ENCODE measurements at regions not wholly inside any gene's neighbourhood (a gene's known extent, or its start where the extent isn't known, plus 50 kb on each side); places are given as distances from the start of the nearest gene placed in this dataset.

DNA sequence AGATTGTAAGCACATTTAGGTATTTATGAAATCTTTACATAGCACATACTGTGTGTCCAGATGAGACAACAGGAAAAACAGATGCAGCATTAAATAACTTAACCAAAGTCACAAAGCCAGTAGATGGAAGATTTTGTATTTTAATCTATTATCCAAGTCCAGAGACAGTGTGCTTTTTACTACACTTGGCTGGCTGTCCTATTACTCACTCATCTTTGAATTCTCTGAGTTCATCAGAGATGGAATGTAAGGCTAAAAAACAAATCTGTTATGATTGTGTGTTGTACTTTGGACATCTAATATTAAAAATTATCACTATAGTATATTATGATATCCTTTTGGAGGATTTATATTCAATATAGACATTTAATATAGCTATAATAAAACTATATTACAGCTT, 1189.4 kb downstream of the DSC3 start:
- TF ChIP-seq, protein P1, sequence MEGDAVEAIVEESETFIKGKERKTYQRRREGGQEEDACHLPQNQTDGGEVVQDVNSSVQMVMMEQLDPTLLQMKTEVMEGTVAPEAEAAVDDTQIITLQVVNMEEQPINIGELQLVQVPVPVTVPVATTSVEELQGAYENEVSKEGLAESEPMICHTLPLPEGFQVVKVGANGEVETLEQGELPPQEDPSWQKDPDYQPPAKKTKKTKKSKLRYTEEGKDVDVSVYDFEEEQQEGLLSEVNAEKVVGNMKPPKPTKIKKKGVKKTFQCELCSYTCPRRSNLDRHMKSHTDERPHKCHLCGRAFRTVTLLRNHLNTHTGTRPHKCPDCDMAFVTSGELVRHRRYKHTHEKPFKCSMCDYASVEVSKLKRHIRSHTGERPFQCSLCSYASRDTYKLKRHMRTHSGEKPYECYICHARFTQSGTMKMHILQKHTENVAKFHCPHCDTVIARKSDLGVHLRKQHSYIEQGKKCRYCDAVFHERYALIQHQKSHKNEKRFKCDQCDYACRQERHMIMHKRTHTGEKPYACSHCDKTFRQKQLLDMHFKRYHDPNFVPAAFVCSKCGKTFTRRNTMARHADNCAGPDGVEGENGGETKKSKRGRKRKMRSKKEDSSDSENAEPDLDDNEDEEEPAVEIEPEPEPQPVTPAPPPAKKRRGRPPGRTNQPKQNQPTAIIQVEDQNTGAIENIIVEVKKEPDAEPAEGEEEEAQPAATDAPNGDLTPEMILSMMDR (conservative IDR thresholded peaks at IDR 0.05): no peak
- H3K9me3 Mint-ChIP-seq: peaks cover 0 to 1% of the 10 kb centered on the region in 2 experiments; a peak in 2 of 5 replicates

More for the DNA sequence above, 1189.4 kb downstream of the DSC3 start:
- H3K36me3 Mint-ChIP-seq (ENCODE audit: insufficient read depth in 1 of 3, low read depth in 3 of 3): no peaks in the 10 kb centered on the region; a peak in 1 of 7 replicates
- no peaks in the 10 kb centered on the region for H3K9me3 ChIP-seq (ENCODE audit: control insufficient read depth, low read depth, low read length)
- H3K23ac ChIP-seq (ENCODE audit: insufficient read length, low read depth, low read length): no peak overlapping the region
- H2BK15ac ChIP-seq (ENCODE audit: low read depth, low read length): no peak overlapping the region
- no peak overlapping the region for H2BK5ac ChIP-seq (ENCODE audit: insufficient read length, low read length)
- no peak overlapping the region for H3K4me3 Mint-ChIP-seq
- no peak overlapping the region for H3K18ac ChIP-seq (ENCODE audit: insufficient read length, low read depth, low read length)
- H4K5ac ChIP-seq (ENCODE audit: insufficient read length, low read depth, low read length): no peak overlapping the region
- no peak overlapping the region for H3T11ph ChIP-seq (ENCODE audit: low read length)
- H4K8ac ChIP-seq (replicated peaks; ENCODE audit: insufficient read length, low read depth, low read length): no peak overlapping the region
- no peaks in the 10 kb centered on the region for H3K4me1 ChIP-seq (ENCODE audit: insufficient read depth, low read length)
- no peak overlapping the region for H2BK12ac ChIP-seq (ENCODE audit: insufficient read length, low read depth, low read length)
- no peaks in the 10 kb centered on the region for H3K79me1 ChIP-seq (ENCODE audit: insufficient read depth, low read depth, low read length, poor library complexity, severe bottlenecking)
- H3K27me3 ChIP-seq (ENCODE audit: insufficient read depth, low read length): no peaks in the 10 kb centered on the region
- H3K4ac ChIP-seq (ENCODE audit: low read depth, low read length): no peak overlapping the region
- H3K27me3 Mint-ChIP-seq (ENCODE audit: low read depth): no peaks in the 10 kb centered on the region
- H3K56ac ChIP-seq (ENCODE audit: insufficient read length, low read depth, low read length): no peak overlapping the region
- H3K4me1 Mint-ChIP-seq: peaks cover 16 to 17% of the 10 kb centered on the region in 2 experiments
- H4K20me1 ChIP-seq (ENCODE audit: control insufficient read depth, insufficient read depth, insufficient read length): no peaks in the 10 kb centered on the region
- no peak overlapping the region for H2AK5ac ChIP-seq (ENCODE audit: insufficient read length, low read length)
- H3K4me2 ChIP-seq (ENCODE audit: insufficient read depth, insufficient read length, low read length): no peak overlapping the region
- no peak overlapping the region for H4K91ac ChIP-seq (ENCODE audit: insufficient read length, low read depth, low read length)
- no peak overlapping the region for H2BK120ac ChIP-seq (ENCODE audit: low read depth, low read length, poor library complexity, severe bottlenecking)
- no peak overlapping the region for H3K27ac ChIP-seq (ENCODE audit: insufficient read length, low read depth, low read length)
- DNase-seq: no peak
- no peak overlapping the region for H3K9ac ChIP-seq (ENCODE audit: extremely low read depth, insufficient read length, low read length)
- H2AFZ ChIP-seq (ENCODE audit: low read length): no peak overlapping the region
- H2BK20ac ChIP-seq (ENCODE audit: low read depth, low read length, poor library complexity, severe bottlenecking): no peak overlapping the region
- no peak overlapping the region for H3K14ac ChIP-seq (ENCODE audit: insufficient read depth, low read length)
- H3K23me2 ChIP-seq (ENCODE audit: insufficient read length, low read depth, low read length, poor library complexity, severe bottlenecking): no peaks in the 10 kb centered on the region
- no peak overlapping the region for H3K27ac Mint-ChIP-seq
- H3K79me2 ChIP-seq (ENCODE audit: insufficient read depth, low read length): no peaks in the 10 kb centered on the region
